ENCODE measurements at regions not wholly inside any gene's neighbourhood (a gene's known extent, or its start where the extent isn't known, plus 50 kb on each side); places are given as distances from the start of the nearest gene placed in this dataset.

- no peak for DNase-seq
Observed at GRCh38 chr11:129319201-129319600, 56.4 kb upstream of the BARX2 start.

GRCh38 chr11:129317571-129317970, 58.1 kb upstream of the BARX2 start:
- no peaks in the 10 kb centered on the region for H3K9me3 ChIP-seq
- no peaks in the 10 kb centered on the region for H3K4me1 ChIP-seq
- TF ChIP-seq CTCF (IDR thresholded peaks at IDR 0.05; ENCODE audit: low read depth, low read length) = no peak
- no peaks in the 10 kb centered on the region for H3K27me3 ChIP-seq
- H3K4me3 ChIP-seq (ENCODE audit: low read depth, low read length) = no peak overlapping the region
- no peak for DNase-seq
- H3K36me3 ChIP-seq = no peaks in the 10 kb centered on the region

More at GRCh38 chr11:129319201-129319600, 56.4 kb upstream of the BARX2 start:
- Histone ChIP-seq H3K27me3 (no peaks in the 10 kb centered on the region), H3K36me3 (no peaks in the 10 kb centered on the region), H3K4me3 (ENCODE audit: low read depth, low read length) (no peak overlapping the region), H3K4me1 (no peaks in the 10 kb centered on the region), H3K9me3 (no peaks in the 10 kb centered on the region)
- no peak for TF ChIP-seq CTCF (IDR thresholded peaks at IDR 0.05; ENCODE audit: low read depth, low read length)

- DNase-seq = no peak
- TF ChIP-seq CTCF (IDR thresholded peaks at IDR 0.05; ENCODE audit: low read depth, low read length) = no peak
- no peaks in the 10 kb centered on the region for H3K9me3 ChIP-seq
Observed at GRCh38 chr11:129316781-129317180, 58.9 kb upstream of the BARX2 start.

GRCh38 chr11:129315781-129316579, 59.7 kb upstream of the BARX2 start:
- TF ChIP-seq CTCF (IDR thresholded peaks at IDR 0.05; ENCODE audit: low read depth, low read length) = no peak
- no peak for DNase-seq
- Histone ChIP-seq H3K9me3 (no peaks in the 10 kb centered on the region), H3K27me3 (no peaks in the 10 kb centered on the region), H3K4me1 (no peaks in the 10 kb centered on the region), H3K36me3 (no peaks in the 10 kb centered on the region), H3K4me3 (ENCODE audit: low read depth, low read length) (no peak overlapping the region)

More at GRCh38 chr11:129316781-129317180, 58.9 kb upstream of the BARX2 start:
- no peaks in the 10 kb centered on the region for H3K36me3 ChIP-seq
- no peaks in the 10 kb centered on the region for H3K4me1 ChIP-seq
- H3K27me3 ChIP-seq = no peaks in the 10 kb centered on the region
- H3K4me3 ChIP-seq (ENCODE audit: low read depth, low read length) = no peak overlapping the region

- Histone ChIP-seq H3K27me3 (no peaks in the 10 kb centered on the region), H3K4me3 (ENCODE audit: low read depth, low read length) (no peak overlapping the region), H3K36me3 (no peaks in the 10 kb centered on the region), H3K4me1 (no peaks in the 10 kb centered on the region), H3K9me3 (no peaks in the 10 kb centered on the region)
- TF ChIP-seq CTCF (IDR thresholded peaks at IDR 0.05; ENCODE audit: low read depth, low read length) = no peak
- no peak for DNase-seq
Observed at GRCh38 chr11:129314371-129314770, 61.3 kb upstream of the BARX2 start.

GRCh38 chr11:129313541-129314297, 61.9 kb upstream of the BARX2 start:
- no peaks in the 10 kb centered on the region for H3K9me3 ChIP-seq
- H3K36me3 ChIP-seq = no peaks in the 10 kb centered on the region
- no peak overlapping the region for H3K4me3 ChIP-seq (ENCODE audit: low read depth, low read length)
- TF ChIP-seq CTCF (IDR thresholded peaks at IDR 0.05; ENCODE audit: low read depth, low read length) = no peak
- no peak for DNase-seq
- H3K4me1 ChIP-seq = no peaks in the 10 kb centered on the region
- H3K27me3 ChIP-seq = no peaks in the 10 kb centered on the region
